CD4-positive, alpha-beta T cell treated with Interleukin-1 beta for 1 hour (primary cell): ENCODE measurements at regions not wholly inside any gene's neighbourhood (a gene's known extent, or its start where the extent isn't known, plus 50 kb on each side); places are given as distances from the start of the nearest gene placed in this dataset.
"Not testable (repeated sequence)": the region's sequence is repeated elsewhere in the genome, so short reads cannot be mapped to it uniquely, and the experiment has no call there.

Experiments used
- DNase-seq, 2 donors: peaks; one replicate each; pipeline ENCODE4 v3.0.0-alpha.2; 2020 to 2022

DNA sequence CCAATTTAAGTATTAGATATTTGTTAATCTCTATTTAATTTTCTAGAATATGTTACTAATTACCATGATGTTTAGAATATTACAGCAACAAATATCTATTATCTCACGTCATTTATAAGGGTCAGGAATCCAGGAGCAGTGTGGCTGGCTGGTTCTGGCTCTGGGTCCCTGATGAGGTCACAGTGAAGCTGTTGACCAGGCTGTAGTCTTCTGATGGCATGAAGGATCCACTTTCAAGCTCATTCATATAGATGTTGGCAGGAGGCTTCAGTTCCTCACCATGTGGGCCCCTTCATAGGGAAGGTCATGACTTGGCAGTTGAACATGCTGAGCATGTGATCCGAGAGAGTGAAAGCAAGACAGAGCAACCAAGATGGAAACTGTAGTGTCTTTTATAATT is 375.6 kb downstream of the ATP23 start:
- no peak for DNase-seq

DNA sequence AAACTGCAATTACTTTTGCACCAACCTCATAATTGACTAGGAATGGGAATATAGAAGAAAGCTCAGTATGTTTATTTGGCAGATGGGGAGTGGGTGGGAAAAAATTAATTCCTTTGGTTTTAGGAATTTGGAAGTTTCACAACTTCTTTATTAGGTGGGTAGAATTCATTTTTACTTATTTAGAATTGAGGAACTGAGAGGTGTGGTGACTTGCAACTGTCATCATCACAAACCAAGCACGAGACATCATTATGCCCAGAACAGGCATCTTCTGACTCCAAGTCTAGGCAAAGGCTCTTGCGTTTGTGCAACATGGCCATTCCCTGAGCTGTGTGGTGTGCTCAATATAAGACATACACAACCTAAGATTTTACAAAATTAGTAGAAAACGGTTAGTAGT is 380.0 kb downstream of the ATP23 start:
- no peak for DNase-seq

DNA sequence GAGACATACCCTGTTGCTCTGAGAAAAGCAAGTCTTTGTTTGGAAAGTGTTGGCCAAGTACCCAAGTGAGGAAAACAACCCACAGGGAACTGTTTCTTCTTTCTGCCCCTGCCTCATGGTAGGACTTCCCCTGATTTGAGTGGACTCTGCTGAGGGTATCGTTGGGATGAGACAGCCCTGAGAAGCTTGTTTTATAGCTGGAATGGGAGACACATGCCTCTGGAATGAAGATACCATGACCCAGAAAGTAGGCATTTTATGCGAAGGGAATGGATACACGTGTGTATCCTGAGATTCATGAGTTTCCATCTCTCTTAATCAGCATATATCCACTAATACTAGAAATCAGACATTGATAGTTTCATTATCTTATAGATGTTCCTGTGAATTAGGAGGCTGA is 382.3 kb downstream of the ATP23 start:
- DNase-seq: no peak

DNA sequence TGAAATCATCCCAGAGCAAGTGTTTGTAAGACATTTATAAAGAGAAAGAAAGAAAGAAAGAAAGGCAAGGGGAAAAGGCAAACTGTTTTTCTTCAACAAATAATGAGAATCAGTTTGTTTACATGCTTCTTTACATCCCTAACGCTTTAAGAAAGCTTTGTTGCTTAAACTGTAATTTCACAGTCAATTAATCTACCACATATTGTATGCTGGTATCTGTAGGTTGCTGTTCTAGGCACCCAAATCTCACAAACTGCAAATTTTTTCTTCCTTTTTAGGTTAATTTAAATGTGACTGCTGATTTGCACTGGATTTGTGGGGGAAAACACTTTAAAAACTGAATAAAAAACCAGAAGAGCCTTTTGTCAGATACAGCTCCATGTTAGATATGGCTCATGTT is 384.2 kb downstream of the ATP23 start:
- no peak for DNase-seq

DNA sequence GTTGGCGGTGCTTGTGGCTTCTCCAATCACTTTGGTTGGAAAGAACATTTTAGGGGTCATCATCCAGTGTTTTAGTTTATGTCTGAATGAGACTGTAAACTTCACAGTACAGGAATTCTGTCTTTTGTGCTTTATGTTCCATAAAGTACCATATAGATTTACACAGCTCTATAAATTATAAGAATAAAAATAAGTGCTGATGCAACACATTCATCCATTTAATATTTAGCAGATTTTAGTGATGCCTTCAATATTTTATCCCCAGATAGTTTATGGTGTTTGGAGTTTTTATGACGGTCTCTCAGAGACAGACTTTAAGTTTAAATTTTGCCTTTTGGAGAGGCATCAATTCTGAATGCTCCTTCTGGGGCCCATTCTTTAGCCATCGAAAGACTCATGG is 385.2 kb downstream of the ATP23 start:
- DNase-seq: no peak

DNA sequence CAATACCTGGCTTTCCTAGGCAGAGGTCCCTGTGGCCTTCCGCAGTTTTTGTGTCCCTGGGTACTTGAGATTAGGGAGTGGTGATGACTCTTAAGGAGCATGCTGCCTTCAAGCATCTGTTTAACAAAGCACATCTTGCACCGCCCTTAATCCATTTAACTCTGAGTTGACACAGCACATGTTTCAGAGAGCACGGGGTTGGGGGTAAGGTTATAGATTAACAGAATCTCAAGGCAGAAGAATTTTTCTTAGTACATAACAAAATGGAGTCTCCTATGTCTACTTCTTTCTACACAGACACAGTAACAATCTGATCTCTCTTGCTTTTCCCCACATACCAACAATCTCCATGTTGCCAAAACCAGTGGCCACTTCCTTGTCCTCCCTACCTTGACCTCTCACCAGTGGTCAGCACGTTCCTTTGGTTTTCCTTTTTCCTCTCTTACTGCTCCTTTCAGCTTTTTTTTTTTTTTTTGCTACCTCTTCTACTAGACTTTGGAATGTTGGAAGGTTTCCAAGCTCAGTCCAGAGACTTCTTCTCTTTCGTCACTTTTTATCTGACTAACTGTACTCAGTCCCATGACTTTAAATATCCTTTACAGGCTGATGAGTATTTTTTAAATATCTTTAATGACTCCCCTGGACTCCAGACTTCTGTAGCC is 395.3 kb downstream of the ATP23 start:
- not testable (repeated sequence) for DNase-seq

DNA sequence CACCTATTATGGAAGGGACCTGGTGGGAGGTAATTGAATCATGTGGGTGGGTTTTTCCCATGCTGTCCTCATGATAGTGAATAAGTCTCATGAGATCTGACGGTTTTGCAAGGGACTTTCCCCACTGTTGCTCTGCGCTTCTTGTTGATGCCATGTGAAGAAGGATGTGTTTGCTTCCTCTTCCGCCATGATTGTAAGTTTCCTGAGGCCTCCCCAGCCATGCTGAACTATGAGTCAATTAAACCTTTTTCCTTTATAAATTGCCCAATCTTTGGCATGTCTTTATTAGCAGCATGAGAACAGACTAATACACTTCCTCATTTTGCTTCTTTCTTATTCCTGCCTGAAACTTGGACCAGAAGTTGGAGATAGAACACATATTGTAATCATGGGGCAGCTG is 396.2 kb downstream of the ATP23 start:
- DNase-seq: not testable (repeated sequence)

DNA sequence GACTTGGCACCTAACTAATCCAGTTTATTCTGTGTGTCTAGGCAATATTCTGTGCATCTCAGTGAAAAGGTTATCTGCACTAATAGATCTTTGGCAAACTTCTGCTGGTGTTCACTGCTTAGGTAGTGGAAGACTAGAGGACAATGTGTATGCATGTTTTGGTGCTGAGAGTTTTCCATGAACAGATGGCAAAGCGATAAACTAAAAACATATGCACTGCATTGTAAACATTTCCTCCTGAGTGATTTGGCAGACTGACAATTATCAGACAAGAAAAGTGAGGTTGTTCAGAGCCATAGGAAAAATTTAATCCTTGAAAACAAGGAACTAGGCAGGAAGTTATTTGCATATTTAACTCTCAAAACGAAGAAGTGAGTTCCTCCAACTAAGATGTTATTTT is 400.4 kb downstream of the ATP23 start:
- DNase-seq: no peak

DNA sequence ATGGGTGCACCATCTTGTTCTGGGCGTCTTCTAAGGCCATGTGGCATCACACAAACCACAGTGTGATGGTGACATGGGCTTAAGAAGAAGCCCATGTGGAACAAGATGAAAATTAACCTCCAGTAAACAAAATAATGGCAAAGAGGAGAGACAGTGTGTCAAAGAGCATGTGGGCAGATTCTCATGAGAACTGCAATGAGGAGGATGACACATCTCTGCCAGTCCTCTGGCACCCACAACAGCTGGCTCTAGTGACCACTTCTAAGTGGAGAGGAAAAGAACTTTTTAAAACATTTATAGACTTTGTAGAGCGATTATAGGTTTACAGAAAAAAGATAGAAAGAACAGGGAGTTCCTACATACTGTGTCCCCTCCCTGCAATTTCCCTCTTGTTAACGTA is 401.4 kb downstream of the ATP23 start:
- no peak for DNase-seq

DNA sequence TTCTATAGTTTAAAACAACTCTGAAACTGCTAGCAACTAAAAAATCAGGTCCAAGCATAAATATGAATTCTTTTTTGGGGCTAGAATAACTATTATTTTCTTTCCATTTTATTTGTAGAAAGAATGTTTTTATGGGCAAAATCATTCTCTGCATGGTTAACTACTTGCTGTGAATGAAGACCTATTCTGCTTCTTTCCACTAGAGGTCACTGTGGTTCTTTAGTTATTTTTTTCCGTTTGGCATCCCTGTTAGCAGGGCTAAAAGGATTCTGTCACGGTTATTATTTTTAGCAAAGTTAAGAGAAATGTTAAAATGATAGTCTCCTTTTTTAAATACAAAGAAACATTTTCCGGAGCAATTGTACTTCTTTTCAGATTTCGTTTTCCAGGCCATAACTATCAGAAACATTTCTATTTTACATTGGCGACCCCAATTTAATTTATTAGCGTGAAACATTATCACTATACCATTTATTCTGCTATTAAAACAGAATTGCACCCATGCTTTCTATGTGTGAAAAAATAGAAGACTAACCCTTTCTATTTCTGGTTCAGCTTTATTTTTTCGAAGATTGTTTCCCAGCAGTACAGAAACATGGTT is 404.8 kb downstream of the ATP23 start:
- peak in 1 of 2 donors; percentile 29 for DNase-seq

DNA sequence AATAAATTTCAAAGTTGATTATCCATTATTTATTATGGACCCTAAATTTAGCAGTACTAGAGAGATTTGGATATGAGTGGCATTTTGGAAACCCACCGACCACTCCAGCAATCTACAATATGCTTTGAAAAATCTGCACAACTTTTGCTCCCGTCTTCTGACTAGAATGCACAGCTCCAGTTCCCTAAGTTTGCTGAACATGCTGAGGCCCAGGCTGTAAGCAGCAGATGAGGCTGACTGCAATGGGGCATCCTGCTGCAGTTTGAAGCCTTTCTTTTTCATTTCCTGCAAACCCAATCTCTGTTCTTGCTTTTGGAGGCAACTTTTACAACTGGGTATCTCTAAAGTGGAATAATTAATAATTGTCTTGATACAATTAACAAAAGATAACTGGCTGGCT is 405.8 kb downstream of the ATP23 start:
- DNase-seq: no peak

DNA sequence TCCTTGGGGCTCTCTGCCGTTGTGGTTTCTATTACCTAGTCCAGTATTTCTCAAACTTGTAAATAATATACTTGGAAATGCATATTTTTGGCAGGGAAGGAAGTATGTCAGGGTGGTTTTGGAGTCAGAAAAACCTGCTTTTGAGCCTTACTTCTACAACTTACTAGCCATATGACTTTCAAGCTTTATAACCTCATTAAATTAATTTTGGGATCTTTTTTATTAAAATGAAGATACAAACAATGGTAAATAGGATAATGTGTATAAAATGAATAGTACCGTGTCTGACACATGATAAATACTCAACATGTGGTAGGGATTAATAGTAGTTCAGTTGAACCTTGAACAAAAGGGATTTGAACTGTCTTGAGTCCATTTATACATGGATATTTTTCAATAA is 406.3 kb downstream of the ATP23 start:
- no peak for DNase-seq

DNA sequence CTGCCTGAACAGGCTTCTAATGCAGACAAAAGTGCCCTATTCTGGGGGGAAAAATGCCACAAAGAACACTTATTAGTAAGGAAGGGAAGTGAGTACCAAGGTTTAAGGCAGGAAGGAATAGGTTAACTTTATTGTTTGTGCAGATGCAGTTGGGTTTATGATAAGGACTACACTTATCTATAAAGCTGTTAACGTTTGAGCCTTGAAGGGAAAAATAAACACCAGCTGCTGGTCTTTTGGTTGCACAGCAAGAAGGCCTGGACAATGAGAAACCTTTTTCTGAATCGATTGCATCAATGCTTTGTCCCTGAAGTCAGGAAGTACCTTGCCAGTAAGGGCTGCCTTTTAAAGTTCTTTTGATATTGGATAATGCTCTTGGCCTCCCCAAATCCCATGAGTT is 407.8 kb downstream of the ATP23 start:
- no peak for DNase-seq

DNA sequence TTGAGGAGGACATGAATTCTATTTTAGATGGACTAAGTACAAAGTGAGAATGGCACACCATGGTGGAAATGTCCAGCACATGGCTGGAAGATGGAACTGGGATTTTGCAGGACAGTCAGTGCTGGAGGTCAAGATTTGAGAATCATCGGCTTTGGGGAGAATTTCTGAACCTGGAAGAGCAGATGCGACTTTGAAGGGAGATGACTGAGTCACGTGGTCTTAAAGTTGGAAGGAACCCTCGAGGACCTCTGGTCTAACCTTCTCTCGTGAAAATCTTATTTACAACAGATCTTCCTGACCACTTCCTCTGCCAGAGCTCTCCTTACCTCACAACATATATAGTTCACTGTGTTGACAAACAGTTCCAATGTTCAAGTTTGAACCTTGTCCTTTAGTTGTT is 415.4 kb downstream of the ATP23 start:
- DNase-seq: no peak

DNA sequence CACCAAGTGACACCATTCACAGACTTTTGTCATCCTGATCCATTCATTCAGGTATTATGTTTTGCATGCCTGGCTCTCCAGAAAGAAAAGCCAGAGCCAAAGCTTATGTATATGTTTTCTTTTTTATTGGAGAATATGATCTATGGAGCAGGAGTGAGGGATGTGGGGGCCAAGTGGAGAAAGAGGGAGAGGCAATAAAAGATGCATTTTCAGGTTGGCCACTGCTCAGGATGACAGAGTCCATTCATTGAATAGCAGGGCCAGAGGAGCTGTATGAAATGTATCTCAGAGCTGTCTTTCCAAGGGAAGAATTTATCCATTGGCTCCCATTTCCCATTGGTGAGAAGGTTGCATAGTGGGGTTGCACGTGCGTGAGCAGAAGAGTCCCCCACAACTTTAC is 416.1 kb downstream of the ATP23 start:
- no peak for DNase-seq

DNA sequence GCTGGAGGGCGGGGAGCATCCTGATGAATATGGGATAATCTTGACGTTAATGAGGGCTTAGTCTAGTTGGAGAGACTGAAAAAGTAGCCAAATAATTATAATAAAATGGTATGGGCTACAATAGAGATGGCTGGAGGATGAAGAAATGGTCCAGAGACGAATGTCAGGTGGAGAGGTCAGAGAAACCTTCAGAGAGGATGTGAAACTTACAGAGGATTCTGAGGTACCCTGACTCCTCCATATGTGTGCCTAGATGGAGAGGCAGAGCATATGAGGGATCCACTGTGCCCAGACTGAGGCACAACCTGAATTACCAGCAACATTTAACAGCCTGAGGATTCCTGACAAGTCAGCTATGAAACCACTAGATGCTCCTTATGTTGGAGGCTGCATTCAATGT is 417.0 kb downstream of the ATP23 start:
- DNase-seq: no peak

DNA sequence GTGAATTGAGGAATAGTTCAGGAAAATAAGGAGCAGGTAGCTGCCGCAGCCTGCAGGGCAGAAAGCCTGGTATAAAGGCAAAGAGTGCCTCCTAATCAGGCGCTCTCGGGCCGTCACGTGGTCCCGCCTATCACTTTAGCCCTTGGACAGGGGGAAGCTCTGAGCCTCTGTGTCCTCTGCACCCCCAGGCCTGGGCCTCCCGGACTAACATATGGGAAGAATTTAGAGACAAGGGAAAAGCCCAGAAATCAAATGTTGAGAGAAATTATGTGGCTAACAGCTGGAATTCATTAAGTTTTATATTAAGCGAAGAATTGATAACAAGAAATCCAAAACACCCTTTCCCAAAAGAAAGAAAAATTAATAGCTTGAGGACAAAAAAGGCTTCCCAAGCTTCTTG is 417.7 kb downstream of the ATP23 start:
- DNase-seq: no peak

DNA sequence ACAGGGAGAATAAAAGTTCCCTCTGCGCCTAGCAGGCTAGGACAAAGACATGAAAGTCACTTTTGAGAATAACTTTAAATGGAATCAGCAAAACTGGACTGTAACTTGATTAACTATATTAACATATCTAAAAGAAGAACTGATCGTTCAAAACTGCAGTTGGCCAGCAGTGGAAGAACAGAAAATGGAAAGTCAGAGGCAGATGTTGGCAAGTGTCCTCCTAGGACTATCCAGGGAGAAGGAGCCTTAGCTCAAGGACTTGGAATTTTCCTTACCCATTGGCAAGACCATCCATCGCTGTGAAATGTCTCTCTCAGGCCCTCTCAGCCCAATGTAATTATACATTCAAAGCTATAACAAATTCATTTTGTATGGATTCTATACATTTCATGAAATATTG is 419.7 kb downstream of the ATP23 start:
- no peak for DNase-seq

DNA sequence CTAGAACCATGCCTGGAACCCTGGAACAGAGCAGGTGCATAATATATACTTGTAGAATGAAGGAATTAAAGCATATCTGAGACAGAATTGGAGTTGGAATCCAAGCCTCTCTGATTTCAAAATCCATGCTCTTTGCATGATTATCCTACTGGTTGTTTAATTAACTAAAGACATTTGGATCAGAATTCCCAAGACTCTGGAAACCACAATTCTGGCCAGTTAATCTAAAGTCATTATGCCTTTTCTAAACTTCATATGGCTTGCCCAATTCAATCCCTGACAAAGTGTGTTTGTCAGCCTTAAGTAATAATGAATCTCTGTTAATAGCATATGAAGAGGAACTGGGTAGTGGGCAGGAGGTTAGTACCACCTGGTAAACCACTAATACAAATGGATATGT is 422.6 kb downstream of the ATP23 start:
- no peak for DNase-seq

DNA sequence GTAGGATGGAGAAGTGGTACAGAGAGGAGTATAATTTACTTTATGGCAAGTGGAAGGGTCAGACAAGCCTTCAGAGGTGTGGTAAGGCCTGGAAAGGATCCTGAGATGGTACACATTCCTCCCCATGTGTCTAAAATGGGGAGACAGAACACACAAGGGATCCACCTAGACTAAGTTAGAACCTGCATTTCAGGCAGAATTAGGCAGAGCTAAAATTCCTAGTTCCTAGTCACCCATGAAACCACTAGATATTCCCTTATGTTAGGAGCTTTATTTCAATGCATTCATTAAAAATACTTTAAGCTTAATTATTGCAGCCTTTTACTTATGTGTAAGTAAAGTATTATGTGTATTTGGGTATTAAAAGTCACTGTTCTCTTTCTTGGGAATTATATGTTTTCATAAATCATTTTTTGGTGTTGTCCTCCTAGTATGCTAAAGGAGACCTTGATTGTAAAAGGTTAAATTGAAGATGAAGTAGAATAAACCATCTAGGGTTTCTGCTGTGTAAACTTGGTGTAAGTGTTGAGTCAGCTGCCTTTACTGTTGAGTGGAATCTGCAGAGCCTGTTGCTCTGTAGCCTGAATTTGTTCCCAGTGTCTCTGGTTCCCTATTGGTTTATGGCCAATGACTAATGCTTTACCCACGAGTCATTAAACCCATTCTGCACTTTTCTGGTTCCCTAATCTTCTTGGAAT is 423.2 kb downstream of the ATP23 start:
- DNase-seq: no peak

DNA sequence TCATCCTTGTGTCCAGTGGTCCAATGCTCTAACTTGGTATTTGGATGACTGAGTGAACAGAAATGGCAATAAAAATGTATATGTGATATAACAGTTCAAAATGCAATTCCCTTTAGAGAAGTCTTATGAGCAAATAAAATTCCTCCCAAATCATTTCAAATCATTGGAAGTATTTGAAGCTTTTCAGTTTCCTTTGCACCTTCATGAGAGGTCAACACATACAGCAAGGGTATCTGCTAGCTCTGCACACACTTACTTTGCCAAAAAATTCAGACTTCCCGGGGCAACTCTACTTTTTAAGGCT is 423.7 kb downstream of the ATP23 start:
- no peak for DNase-seq

DNA sequence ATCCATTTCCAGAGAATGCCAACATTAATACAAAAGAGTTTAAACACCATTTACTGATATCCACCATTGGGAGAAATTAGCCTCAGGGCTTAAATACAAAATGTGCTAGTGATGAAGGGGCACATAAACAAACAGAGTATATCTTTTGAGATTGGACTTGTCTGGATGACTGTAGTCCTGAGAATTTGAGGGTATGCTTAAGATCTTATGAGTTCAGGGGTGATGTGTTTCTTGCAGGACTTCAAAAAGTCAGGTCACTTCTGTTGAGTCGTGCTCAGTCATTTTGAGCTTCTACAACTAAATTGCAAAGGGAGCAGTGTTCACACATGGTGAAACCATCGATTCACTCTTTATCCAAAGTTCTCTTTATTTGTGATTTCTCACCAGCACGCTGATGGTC is 425.7 kb downstream of the ATP23 start:
- no peak for DNase-seq

DNA sequence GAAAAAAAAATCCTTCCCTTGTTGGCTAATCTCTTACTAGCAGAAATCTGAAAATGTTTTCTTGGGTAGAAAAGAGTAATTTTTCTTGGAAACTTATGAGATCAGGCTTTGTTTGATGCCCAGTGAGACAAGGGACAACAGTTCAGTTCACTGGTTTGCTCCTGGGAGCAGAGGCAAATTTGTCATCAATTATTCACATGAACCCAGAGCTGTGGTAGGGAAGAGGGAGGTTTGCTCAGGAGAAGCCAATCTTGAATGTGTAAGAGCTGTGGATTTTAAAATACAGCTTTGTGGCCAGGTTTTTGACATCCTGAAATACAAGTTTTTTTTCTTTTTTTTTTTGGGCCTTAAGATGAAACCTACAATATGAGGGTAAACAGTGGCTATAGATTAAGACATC is 426.6 kb downstream of the ATP23 start:
- DNase-seq: no peak

DNA sequence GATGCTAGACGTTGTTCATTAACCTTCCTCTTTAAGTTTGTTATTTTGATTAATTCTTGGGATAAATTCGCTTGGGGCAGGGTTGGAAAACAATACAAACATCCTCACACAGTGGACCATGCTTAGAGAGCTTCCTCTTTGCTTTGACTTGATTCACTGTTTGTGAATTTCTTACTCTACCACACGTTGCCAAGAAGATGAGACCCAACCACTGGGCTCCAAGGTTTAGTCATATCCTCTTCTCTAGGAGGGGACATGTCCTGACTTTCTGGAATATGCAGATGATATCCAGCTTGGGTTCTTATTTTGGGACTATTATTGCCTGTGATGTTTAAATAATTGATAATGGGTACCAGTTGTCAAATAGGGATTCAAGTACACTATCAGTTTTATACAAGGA is 428.2 kb downstream of the ATP23 start:
- no peak for DNase-seq

DNA sequence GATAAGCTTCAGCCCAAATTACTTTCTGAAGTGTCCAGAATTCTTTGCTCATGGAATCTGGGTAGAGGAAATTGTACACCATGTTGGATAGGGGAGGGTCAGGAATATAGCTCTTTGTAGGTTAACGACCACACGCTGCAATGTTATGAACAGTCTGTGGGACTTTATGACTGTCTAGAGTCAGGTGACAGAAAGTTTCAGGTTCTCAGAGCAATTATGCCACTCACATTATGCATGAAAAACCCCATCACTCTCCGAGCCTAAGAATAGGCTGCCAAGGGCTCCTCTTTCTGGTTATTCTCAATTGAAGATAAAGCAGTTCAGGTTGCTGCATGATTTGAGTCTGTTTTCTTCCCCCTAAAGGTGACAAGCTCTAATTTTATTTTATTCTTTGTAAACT is 430.9 kb downstream of the ATP23 start:
- no peak for DNase-seq
